ENCODE measurements at regions not wholly inside any gene's neighbourhood (a gene's known extent, or its start where the extent isn't known, plus 50 kb on each side); places are given as distances from the start of the nearest gene placed in this dataset.

DNA sequence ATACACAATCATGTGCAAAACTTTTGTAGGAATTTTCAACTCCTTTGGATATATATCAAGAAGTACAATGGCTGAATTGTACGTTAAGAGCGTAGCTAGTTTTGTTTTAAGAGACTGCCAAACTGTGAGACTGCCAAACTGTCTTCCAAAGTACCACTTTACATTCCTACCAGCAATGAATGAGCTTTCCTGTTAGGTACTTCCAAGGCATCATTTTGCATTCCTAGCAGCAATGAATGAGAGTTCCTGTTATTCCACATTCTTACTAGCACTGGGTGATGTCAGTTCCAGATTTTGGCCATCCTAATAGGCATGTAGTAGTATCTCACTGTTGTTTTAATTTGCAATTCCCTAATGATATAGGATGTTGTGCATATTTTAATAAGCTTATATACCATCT lies 219.3 kb downstream of the KCNN2 start:
- H3K36me3 ChIP-seq (ENCODE audit: control insufficient read depth in 2 of 3, insufficient read depth in 3 of 3, low read length in 3 of 3), result no peaks in the 10 kb centered on the region
- intact Hi-C loops (cut with DNase I), result no loop called here
- no peaks in the 10 kb centered on the region for H3K9me3 ChIP-seq (ENCODE audit: control insufficient read depth in 2 of 3, insufficient read depth in 1 of 3, low read length in 3 of 3)
- no peaks in the 10 kb centered on the region for H3K27me3 ChIP-seq (ENCODE audit: control insufficient read depth, insufficient read depth, low read length)
- no peaks in the 10 kb centered on the region for H3K4me1 ChIP-seq (ENCODE audit: control insufficient read depth in 2 of 3, insufficient read depth in 2 of 3, low read depth in 1 of 3, low read length in 3 of 3)
- TF ChIP-seq, protein P1, sequence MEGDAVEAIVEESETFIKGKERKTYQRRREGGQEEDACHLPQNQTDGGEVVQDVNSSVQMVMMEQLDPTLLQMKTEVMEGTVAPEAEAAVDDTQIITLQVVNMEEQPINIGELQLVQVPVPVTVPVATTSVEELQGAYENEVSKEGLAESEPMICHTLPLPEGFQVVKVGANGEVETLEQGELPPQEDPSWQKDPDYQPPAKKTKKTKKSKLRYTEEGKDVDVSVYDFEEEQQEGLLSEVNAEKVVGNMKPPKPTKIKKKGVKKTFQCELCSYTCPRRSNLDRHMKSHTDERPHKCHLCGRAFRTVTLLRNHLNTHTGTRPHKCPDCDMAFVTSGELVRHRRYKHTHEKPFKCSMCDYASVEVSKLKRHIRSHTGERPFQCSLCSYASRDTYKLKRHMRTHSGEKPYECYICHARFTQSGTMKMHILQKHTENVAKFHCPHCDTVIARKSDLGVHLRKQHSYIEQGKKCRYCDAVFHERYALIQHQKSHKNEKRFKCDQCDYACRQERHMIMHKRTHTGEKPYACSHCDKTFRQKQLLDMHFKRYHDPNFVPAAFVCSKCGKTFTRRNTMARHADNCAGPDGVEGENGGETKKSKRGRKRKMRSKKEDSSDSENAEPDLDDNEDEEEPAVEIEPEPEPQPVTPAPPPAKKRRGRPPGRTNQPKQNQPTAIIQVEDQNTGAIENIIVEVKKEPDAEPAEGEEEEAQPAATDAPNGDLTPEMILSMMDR (IDR thresholded peaks at IDR 0.05; ENCODE audit: borderline replicate concordance, extremely low read depth, insufficient read depth), result no peak
- FAIRE-seq (no peak), DNase-seq (no peak)
- no peak overlapping the region for H3K27ac ChIP-seq (ENCODE audit: low read depth in 2 of 2, low read length in 2 of 2)
- no peak overlapping the region for H3K4me3 ChIP-seq (ENCODE audit: low read length in 3 of 3)
- no peak overlapping the region for H3K9ac ChIP-seq (ENCODE audit: low read length in 3 of 3)

DNA sequence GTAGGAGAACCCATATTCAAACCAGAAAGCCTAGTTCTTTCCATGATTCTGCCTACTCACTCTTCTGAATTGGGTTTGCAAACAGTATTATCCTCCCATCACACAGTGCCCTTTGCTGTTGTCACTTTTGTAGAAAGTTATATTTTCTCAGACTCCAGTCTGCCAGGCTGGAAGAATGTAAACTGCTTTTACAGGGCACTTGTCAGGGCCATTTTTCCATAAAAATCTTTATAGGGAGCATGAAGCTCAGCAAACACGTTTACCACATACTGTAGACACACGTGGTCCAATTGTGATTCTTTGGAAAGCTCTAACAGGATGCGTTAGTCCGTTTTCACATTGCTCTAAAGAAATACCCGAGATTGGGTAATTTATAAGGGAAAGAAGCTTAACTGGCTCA lies 204.0 kb downstream of the KCNN2 start:
- DNase-seq, result no peak
- intact Hi-C loops (cut with DNase I), result no loop called here
- TF ChIP-seq, protein P1 (IDR thresholded peaks at IDR 0.05; ENCODE audit: borderline replicate concordance, extremely low read depth, insufficient read depth), result no peak
- H3K27ac ChIP-seq (ENCODE audit: low read depth in 2 of 2, low read length in 2 of 2), result no peak overlapping the region
- H3K9me3 ChIP-seq (ENCODE audit: control insufficient read depth in 2 of 3, insufficient read depth in 1 of 3, low read length in 3 of 3), result peaks cover 0 to 5% (median 0%) of the 10 kb centered on the region in 3 donors
- no peaks in the 10 kb centered on the region for H3K4me1 ChIP-seq (ENCODE audit: control insufficient read depth in 2 of 3, insufficient read depth in 2 of 3, low read depth in 1 of 3, low read length in 3 of 3)
- FAIRE-seq, result no peak
- no peak overlapping the region for H3K4me3 ChIP-seq (ENCODE audit: low read length in 3 of 3)
- H3K9ac ChIP-seq (ENCODE audit: low read length in 3 of 3), result no peak overlapping the region
- H3K27me3 ChIP-seq (ENCODE audit: control insufficient read depth, insufficient read depth, low read length), result no peaks in the 10 kb centered on the region
- no peaks in the 10 kb centered on the region for H3K36me3 ChIP-seq (ENCODE audit: control insufficient read depth in 2 of 3, insufficient read depth in 3 of 3, low read length in 3 of 3)

DNA sequence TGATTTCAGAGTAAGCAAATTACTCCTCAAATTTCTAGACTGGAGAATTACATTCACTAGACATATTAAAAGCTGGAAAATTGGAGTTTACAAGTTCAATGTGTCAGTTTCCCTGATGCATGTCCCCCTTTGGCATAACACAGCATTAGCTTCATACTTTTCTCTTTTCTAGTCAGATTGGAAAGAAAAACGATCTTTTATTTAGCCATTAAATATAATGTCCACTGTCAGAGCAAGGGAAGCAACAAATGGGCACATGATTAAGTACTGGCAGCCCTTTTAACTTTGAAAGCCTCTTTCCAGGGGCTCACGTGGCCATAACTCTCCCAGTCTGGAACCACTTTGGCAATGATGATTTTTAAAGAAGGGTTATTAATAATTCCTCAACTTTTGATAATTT lies 203.3 kb downstream of the KCNN2 start:
- H3K9ac ChIP-seq (ENCODE audit: low read length in 3 of 3), result no peak overlapping the region
- TF ChIP-seq, protein P1 (IDR thresholded peaks at IDR 0.05; ENCODE audit: borderline replicate concordance, extremely low read depth, insufficient read depth), result no peak
- H3K27ac ChIP-seq (ENCODE audit: low read depth in 2 of 2, low read length in 2 of 2), result no peak overlapping the region
- H3K36me3 ChIP-seq (ENCODE audit: control insufficient read depth in 2 of 3, insufficient read depth in 3 of 3, low read length in 3 of 3), result no peaks in the 10 kb centered on the region
- DNase-seq (peak in 2 of 5 donors; percentile 33 to 71), FAIRE-seq (no peak)
- intact Hi-C loops (cut with DNase I), result no loop called here
- no peaks in the 10 kb centered on the region for H3K4me1 ChIP-seq (ENCODE audit: control insufficient read depth in 2 of 3, insufficient read depth in 2 of 3, low read depth in 1 of 3, low read length in 3 of 3)
- no peak overlapping the region for H3K4me3 ChIP-seq (ENCODE audit: low read length in 3 of 3)
- H3K9me3 ChIP-seq (ENCODE audit: control insufficient read depth in 2 of 3, insufficient read depth in 1 of 3, low read length in 3 of 3), result peaks cover 0 to 5% (median 0%) of the 10 kb centered on the region in 3 donors
- no peaks in the 10 kb centered on the region for H3K27me3 ChIP-seq (ENCODE audit: control insufficient read depth, insufficient read depth, low read length)

DNA sequence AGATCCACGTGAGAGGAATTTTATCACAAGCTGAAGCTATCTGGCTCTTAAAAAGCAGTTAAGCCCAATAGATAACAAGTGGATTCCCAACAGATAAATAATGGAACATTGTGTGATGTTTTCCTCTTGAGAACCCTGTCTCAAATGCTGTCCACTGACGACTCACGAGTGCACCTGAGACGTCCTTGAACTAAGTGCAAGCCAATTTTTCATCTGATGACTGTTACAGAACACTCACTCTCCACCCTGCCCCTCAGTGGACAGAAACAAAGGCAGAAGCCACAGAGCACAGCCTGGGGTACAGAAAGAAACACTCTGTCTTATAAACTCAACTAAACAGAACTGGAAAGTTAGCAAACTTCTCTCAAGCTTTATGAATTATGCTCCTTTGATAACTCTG lies 199.5 kb downstream of the KCNN2 start:
- Histone ChIP-seq H3K27me3 (ENCODE audit: control insufficient read depth, insufficient read depth, low read length) (no peaks in the 10 kb centered on the region), H3K4me1 (ENCODE audit: control insufficient read depth in 2 of 3, insufficient read depth in 2 of 3, low read depth in 1 of 3, low read length in 3 of 3) (no peaks in the 10 kb centered on the region), H3K9me3 (ENCODE audit: control insufficient read depth in 2 of 3, insufficient read depth in 1 of 3, low read length in 3 of 3) (no peaks in the 10 kb centered on the region), H3K36me3 (ENCODE audit: control insufficient read depth in 2 of 3, insufficient read depth in 3 of 3, low read length in 3 of 3) (no peaks in the 10 kb centered on the region), H3K9ac (ENCODE audit: low read length in 3 of 3) (no peak overlapping the region), H3K4me3 (ENCODE audit: low read length in 3 of 3) (no peak overlapping the region), H3K27ac (ENCODE audit: low read depth in 2 of 2, low read length in 2 of 2) (no peak overlapping the region)
- DNase-seq (no peak), FAIRE-seq (no peak)
- TF ChIP-seq, protein P1 (IDR thresholded peaks at IDR 0.05; ENCODE audit: borderline replicate concordance, extremely low read depth, insufficient read depth), result no peak
- intact Hi-C loops (cut with DNase I), result no loop called here
